Naive thymus-derived CD8-positive, alpha-beta T cell (primary cell): ENCODE measurements at regions not wholly inside any gene's neighbourhood (a gene's known extent, or its start where the extent isn't known, plus 50 kb on each side); places are given as distances from the start of the nearest gene placed in this dataset.

Source experiments
- ATAC-seq, 2 donors: fragments of 150-1000 bp; cut with Tn5 transposase in 1 of 2; sonication (Bioruptor Pico), chemical (Tn5 transposase) in 1 of 2; 1 replicate in 1 of 2; 2 replicates in 1 of 2; pipeline ENCODE4 v1.10.0; 2021; ENCODE audit warnings: mild to moderate bottlenecking in 2 of 2, moderate library complexity in 2 of 2
- POLR2A ChIA-PET: fragments of 350-600 bp; sonication (Branson Sonifier 250); formaldehyde crosslinking; loops from one replicate; lab custom pipeline; 2021; ENCODE audit warnings: antibody characterized with exemption; lab: Charles Lee
- DNase-seq, 10 donors: peaks; one replicate each; pipeline versions ENCODE4 v3.0.0 to v3.0.0-alpha.2; 2020 to 2022
- H3K27ac Mint-ChIP-seq, 10 donors: one replicate each; pipeline ENCODE4 v1.8.0; 2020 to 2022; ENCODE audit warnings: mild to moderate bottlenecking in 10 of 10, mixed read lengths in 10 of 10, moderate library complexity in 4 of 10, inconsistent platforms in 1 of 10
- H3K27me3 Mint-ChIP-seq, 5 donors: one replicate each; pipeline ENCODE4 v1.8.0; 2021 to 2022; ENCODE audit warnings: mixed read lengths in 5 of 5
- H3K36me3 Mint-ChIP-seq, 3 donors: one replicate each; pipeline ENCODE4 v1.8.0; 2020 to 2022; ENCODE audit warnings: mixed read lengths in 3 of 3, mild to moderate bottlenecking in 2 of 3, inconsistent platforms in 1 of 3
- H3K4me1 Mint-ChIP-seq, 4 donors: one replicate each; pipeline ENCODE4 v1.8.0; 2021 to 2022; ENCODE audit warnings: mixed read lengths in 4 of 4
- H3K4me3 Mint-ChIP-seq, 10 donors: one replicate each; pipeline ENCODE4 v1.8.0; 2020 to 2022; ENCODE audit warnings: mild to moderate bottlenecking in 10 of 10, mixed read lengths in 10 of 10, moderate library complexity in 6 of 10, inconsistent platforms in 1 of 10
- H3K9me3 Mint-ChIP-seq, 9 donors: one replicate each; pipeline ENCODE4 v1.8.0; 2020 to 2022; ENCODE audit warnings: mixed read lengths in 9 of 9, mild to moderate bottlenecking in 3 of 9, inconsistent platforms in 1 of 9, moderate library complexity in 1 of 9

DNA sequence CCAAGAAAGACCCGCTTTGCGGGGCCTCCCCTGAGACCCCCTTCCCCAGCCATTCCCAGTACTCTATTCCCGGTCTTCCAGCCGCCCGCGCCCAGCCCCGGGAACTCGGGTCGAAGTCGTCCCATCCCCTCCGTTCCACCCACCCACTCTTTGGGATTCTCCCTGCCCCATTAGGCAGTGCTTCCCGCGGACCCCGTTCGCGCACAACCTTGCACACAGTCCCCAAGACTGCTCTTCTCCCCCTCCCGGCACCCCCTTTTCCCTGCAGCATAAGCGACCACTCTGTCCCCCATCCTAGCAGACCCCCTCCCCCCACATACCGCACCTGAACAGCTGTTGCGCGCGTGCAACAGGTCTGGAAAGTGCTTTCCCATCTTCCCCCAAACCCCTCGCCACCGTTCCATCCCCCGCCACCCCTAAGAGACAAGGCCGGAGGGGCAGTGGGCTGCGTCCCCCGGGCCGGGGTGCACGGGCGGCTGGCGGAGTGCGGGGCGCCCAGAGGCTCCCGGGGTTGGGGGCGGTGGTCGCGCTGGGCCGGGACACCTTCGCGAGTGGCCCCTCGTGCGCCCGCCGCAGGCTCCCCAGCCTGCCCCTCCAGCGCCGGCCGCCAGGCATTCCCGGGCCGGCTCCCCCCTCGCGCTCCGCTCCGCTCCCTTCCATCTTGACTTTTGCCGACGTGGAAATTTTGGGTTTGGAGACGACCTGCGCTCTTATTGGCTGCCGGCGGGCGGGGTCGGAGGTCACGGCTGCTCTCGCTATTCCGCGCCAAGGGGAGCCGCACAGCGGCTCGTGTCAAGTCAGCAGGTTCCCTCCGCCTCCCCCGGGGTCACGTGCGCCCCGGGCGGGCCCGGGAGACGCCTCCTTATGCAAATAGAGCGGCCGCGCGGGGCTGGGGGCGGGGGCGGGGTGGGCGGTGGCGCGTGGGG, 201.2 kb upstream of the NFE2L3 start:
- POLR2A ChIA-PET: no interaction called here
- peaks cover 2 to 32% (median 7%) of the 10 kb centered on the region in 5 donors for H3K27me3 Mint-ChIP-seq

DNA sequence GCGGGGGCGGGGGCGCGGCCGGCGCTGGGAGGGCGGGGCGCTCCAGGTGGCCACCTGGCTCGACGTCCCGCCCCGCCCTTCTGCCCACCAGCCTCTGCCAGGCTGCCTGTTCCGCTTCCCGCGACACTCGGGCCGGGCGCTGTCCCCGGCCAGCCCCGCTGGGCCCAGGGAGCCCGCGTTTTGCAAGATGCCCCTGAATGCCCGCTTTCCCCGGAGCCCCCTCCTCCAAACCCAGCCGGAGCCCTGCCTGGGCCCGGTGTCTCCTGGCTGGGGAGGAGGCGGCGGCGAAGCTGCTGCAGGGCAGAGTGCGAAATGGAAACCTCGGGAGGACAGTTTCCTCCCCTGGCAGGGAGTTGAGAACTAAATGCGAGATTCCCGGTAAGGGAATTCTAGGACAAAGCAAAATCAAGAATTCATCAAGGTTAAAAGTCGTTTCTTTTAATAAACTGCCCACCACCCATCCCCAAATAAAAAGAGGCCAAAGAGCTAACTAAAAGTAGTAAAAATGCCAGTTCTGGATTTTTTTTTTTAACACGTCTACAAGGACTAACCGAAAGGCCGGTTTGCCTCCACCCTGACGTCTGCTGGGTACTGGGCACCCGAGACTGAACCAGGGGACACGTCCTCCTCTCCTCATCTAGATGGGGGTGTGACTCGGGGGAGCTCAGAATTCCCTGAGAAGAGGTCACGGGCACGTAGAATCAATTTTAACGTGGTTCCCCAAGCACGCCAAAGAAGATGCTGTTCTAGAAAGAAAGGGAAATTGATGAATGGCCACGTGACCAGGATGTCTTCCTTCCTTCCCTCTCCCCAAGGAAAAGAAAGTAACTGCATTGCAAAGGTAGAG, 200.4 kb upstream of the NFE2L3 start:
- Mint-ChIP-seq H3K4me3 (peak overlapping the region; percentile 60 to 94 (median 72)), H3K27ac (peak overlapping the region in 6 of 10 donors; percentile 17 to 71 (median 52)), H3K9me3 (no peaks in the 10 kb centered on the region), H3K27me3 (peaks cover 0 to 25% (median 4%) of the 10 kb centered on the region in 5 donors), H3K36me3 (no peaks in the 10 kb centered on the region), H3K4me1 (peaks cover 11 to 26% (median 22%) of the 10 kb centered on the region in 4 donors)
- ATAC-seq (no peak), DNase-seq (peak in 1 of 10 donors; percentile 8)
- POLR2A ChIA-PET: interaction anchor here (0.9 kb wide), 1 partner anchor 248 kb away, joined by 3 read pairs; no protein-coding TSS in a partner anchor

More for the DNA sequence above, 201.2 kb upstream of the NFE2L3 start:
- H3K4me1 Mint-ChIP-seq: peaks cover 11 to 26% (median 22%) of the 10 kb centered on the region in 4 donors
- no peaks in the 10 kb centered on the region for H3K36me3 Mint-ChIP-seq
- DNase-seq: peak; percentile 72 to 95 (median 86)
- H3K9me3 Mint-ChIP-seq: no peaks in the 10 kb centered on the region
- peak overlapping the region; percentile 86 to 97 (median 92) for H3K4me3 Mint-ChIP-seq
- peak; percentile 97 to 99 for ATAC-seq
- peak overlapping the region in 7 of 10 donors; percentile 28 to 84 (median 79) for H3K27ac Mint-ChIP-seq

DNA sequence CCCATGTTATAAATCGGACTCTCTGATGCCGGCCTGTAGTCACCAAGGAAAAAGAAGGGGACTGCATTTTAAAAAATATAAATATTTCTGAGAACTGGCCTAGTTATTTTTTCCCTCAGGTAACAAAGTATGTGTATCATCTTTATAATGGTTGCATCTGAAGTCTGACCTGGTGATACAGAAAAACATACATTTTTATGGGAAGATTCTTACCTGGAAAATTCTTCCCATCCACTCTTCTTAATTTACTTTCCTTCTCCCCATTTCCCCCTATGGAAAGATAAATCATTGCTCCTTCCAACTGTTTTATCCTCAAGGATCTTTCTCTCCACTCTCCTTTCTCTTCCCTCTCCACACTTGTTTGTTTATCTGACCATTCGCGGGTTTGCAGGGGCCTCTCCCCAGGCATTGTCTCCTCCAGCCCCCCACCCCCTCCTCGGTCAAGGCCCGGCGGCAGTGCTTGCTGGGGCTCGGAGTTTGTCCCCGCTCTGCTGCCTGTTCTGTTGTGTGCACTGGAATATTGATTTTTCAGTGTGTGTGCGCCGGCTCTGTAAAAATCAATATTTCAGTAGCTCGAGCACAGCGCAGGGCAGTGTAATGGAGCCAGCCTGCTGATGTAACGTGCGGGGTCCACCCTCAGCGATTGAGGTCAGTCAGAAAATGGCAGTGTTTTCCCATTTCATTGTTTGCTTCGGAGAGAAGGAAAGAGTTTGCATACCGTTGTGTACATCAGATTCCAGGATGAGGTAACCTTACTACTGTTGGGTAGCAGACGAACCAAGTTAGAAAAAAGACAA, 199.5 kb upstream of the NFE2L3 start:
- peaks cover 11 to 26% (median 22%) of the 10 kb centered on the region in 4 donors for H3K4me1 Mint-ChIP-seq
- H3K27ac Mint-ChIP-seq: peak overlapping the region in 5 of 10 donors; percentile 12 to 71 (median 24)
- H3K9me3 Mint-ChIP-seq: no peaks in the 10 kb centered on the region
- DNase-seq (no peak), ATAC-seq (no peak)
- peak overlapping the region; percentile 60 to 94 (median 72) for H3K4me3 Mint-ChIP-seq
- POLR2A ChIA-PET: interaction anchor here (0.9 kb wide), 1 partner anchor 248 kb away, joined by 3 read pairs; no protein-coding TSS in a partner anchor
- peaks cover 0 to 21% (median 3%) of the 10 kb centered on the region in 5 donors for H3K27me3 Mint-ChIP-seq
- no peaks in the 10 kb centered on the region for H3K36me3 Mint-ChIP-seq

DNA sequence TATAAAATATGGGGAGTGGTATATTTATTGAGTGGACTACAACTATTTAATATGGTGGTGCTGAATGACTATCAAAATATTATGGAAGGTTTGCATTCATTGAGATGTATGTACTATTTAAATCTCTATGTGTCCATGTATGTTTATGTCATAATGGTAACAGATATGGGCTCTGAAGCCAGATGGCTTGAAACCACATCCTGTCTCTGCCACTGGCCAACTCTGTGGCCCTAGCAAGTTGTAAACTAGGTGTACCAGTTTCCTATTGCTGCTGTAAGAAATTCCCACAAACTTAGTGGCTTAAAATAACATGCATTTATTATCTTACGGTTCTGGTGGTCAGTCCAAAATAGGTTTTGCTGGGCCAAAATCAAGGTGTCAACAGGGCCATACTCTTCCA, 198.1 kb upstream of the NFE2L3 start:
- POLR2A ChIA-PET: no interaction called here
- ATAC-seq: no peak
- Mint-ChIP-seq H3K27ac (peak overlapping the region in 1 of 10 donors; percentile 36), H3K36me3 (no peaks in the 10 kb centered on the region), H3K9me3 (no peaks in the 10 kb centered on the region), H3K4me1 (peaks cover 9 to 24% (median 21%) of the 10 kb centered on the region in 4 donors), H3K27me3 (peaks cover 0 to 12% (median 0%) of the 10 kb centered on the region in 5 donors), H3K4me3 (no peak overlapping the region)
- no peak for DNase-seq

DNA sequence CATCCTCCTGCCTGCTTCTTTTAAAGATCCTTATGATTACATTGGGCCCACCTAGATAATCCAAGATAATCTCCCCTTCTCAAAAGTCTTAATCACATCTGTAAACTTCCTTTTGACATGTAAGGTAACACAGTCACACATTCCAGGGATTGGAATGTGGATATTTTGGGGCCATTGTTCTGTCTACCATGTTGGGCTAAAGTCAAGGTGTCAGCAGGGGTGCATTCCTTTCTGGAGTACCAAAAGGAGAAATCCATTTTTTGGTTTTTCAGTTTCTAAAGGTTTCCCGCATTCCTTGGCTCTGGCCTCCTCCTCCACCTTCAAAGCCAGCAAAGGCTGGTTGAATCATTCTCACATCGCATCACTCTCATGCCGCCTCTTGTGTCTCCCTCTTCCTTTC, 197.6 kb upstream of the NFE2L3 start:
- H3K27ac Mint-ChIP-seq: no peak overlapping the region
- ATAC-seq (no peak), DNase-seq (no peak)
- H3K4me1 Mint-ChIP-seq: peaks cover 5 to 19% (median 16%) of the 10 kb centered on the region in 4 donors
- POLR2A ChIA-PET: no interaction called here
- no peaks in the 10 kb centered on the region for H3K36me3 Mint-ChIP-seq
- H3K4me3 Mint-ChIP-seq: no peak overlapping the region
- peaks cover 0 to 7% (median 0%) of the 10 kb centered on the region in 5 donors for H3K27me3 Mint-ChIP-seq
- no peaks in the 10 kb centered on the region for H3K9me3 Mint-ChIP-seq

DNA sequence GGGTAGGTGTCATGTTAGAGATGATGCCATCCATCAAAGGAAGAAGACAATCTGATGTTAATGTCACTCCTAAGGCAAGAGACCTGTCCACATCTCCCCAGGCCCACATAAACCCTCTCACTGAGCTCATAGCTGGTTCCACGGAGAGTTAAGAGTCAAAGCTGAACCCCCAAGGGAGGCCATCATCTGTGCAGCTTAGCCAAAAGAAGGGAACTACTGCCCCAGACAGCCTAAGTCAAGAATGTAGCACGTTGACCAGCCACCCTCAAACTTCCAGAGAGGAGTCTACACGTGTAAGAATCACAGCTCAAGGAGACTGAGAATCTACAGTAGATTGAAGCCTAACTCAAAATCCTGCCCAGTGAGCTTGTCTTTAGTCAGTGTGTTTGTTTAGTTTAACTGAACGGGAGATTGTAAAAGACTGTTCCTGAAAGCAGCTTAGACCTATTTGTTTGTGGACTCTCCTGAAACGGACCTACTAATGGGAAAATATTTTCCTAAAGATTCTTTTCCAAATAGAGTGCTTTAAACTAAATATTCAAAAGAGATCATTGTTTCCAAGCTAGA, 192.7 kb upstream of the NFE2L3 start:
- no peak for ATAC-seq
- POLR2A ChIA-PET: no interaction called here
- Mint-ChIP-seq H3K4me3 (no peak overlapping the region), H3K9me3 (no peaks in the 10 kb centered on the region), H3K36me3 (no peaks in the 10 kb centered on the region), H3K4me1 (peaks cover 0 to 6% (median 0%) of the 10 kb centered on the region in 4 donors), H3K27me3 (peaks cover 2 to 15% (median 5%) of the 10 kb centered on the region in 5 donors), H3K27ac (no peak overlapping the region)
- DNase-seq: no peak

DNA sequence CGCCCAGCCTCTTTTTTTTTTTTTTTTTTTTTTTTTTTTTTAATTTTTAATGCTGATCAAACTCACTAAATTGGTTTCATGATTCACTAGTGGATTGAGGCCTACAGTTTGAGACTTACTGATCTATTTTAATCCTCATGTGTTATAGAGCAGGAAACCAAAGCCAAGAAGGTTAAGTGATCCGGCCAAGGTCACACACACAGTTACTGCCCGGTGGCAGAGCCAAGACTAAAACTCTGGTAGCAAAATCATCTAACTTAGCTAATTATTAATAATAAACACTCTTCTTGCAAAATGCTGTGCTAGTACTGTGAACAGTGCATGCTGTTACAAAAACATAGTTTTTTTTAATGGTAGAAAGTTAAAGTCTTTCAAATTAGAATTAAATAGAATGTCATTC, 188.3 kb upstream of the NFE2L3 start:
- POLR2A ChIA-PET: no interaction called here
- DNase-seq (no peak), ATAC-seq (no peak)
- Mint-ChIP-seq H3K4me1 (peaks cover 0 to 7% (median 5%) of the 10 kb centered on the region in 4 donors), H3K36me3 (no peaks in the 10 kb centered on the region), H3K9me3 (no peaks in the 10 kb centered on the region), H3K27ac (no peak overlapping the region), H3K4me3 (no peak overlapping the region), H3K27me3 (peaks cover 27 to 57% (median 37%) of the 10 kb centered on the region in 5 donors)

DNA sequence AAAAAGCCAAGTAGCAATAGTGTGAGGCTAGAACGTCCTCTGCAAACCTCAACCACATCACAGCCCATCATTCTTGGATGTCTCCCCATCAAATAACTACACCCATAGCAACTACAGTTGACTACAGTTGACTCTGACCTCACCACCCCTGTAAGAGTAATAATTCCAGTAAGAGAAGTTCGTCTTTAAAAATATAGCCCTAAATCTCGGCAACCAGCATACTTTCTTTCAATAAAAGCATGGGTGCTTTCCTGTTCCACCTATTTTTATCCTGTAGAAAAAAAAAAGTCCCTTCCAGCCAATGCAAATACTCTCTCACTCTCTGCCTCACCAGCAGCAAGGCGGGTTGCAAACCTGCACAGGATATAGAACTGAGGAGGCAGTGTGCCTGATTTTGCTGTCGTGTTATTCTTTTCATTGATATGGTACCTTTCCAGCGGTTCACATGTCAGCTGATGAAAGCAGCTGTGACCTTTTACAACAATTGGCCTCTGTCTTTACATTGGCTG, 187.5 kb upstream of the NFE2L3 start:
- no peak for ATAC-seq
- no peaks in the 10 kb centered on the region for H3K36me3 Mint-ChIP-seq
- H3K27ac Mint-ChIP-seq: no peak overlapping the region
- no peak overlapping the region for H3K4me3 Mint-ChIP-seq
- H3K9me3 Mint-ChIP-seq: no peaks in the 10 kb centered on the region
- H3K4me1 Mint-ChIP-seq: peaks cover 0 to 7% (median 5%) of the 10 kb centered on the region in 4 donors
- POLR2A ChIA-PET: no interaction called here
- no peak for DNase-seq
- peaks cover 27 to 57% (median 40%) of the 10 kb centered on the region in 5 donors for H3K27me3 Mint-ChIP-seq

DNA sequence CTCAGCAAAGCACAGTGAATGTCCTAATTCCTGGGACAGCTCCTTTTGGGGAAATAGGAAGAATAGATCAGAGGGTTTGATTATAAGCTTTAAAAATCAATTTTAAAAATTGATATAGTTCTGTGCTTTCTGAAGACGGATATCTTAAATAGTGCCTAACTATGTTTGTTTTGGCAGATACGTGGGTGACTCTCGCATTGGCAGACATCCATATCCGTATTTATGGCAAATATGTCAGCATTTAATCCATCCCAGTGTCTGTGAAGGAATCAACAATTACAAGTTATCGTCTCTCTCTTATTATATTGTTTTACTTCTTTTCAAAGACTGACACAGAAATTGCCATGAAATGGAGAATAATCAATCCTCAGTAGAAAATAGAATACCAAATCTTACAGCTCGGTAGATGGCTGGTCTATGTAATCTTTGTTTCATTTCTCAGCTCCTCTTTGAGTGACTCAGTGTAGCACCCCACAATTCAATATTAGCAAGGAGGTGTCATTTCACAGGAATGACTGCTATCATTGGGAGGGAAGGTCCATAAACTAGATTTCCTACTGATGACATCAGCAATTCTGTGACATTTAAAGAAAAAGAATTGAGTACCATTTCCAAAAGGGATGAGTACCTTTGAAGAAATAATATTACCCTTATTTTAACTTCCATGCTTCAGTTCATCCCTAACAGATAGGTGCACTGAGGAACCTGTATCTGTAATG, 186.4 kb upstream of the NFE2L3 start:
- Mint-ChIP-seq H3K4me1 (peaks cover 0 to 7% (median 2%) of the 10 kb centered on the region in 4 donors), H3K27me3 (peaks cover 27 to 60% (median 41%) of the 10 kb centered on the region in 5 donors), H3K36me3 (no peaks in the 10 kb centered on the region), H3K27ac (no peak overlapping the region), H3K9me3 (no peaks in the 10 kb centered on the region), H3K4me3 (no peak overlapping the region)
- DNase-seq (no peak), ATAC-seq (no peak)
- POLR2A ChIA-PET: no interaction called here

DNA sequence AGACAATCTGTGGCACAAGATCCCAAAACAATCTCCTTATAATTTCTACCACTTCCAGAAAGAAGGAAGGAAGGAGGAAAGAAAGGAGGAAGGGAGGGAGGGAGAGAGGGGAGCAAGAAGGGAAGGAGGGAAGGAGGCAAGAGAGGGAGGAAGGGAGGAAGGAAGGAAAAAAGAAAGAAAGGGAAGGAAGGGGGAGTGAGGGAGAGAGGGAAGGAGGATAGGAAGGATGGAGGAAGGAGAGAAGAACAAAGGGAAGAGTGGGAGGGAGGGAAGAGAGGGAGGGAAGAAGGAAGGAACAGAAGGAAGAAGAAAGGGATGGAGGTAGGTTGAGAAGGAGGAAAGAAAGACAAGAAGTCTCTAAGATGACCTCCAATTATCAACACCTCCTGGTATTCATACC, 185.5 kb upstream of the NFE2L3 start:
- Mint-ChIP-seq H3K27me3 (peaks cover 27 to 69% (median 39%) of the 10 kb centered on the region in 5 donors), H3K9me3 (no peaks in the 10 kb centered on the region), H3K4me1 (peaks cover 0 to 7% (median 2%) of the 10 kb centered on the region in 4 donors), H3K36me3 (no peaks in the 10 kb centered on the region), H3K27ac (no peak overlapping the region), H3K4me3 (no peak overlapping the region)
- DNase-seq (no peak), ATAC-seq (no peak)
- POLR2A ChIA-PET: no interaction called here
